ENCODE measurements at regions not wholly inside any gene's neighbourhood (a gene's known extent, or its start where the extent isn't known, plus 50 kb on each side); places are given as distances from the start of the nearest gene placed in this dataset.
A peak's percentile ranks its signal among the peaks of the same experiment; 100 is the strongest.

DNA sequence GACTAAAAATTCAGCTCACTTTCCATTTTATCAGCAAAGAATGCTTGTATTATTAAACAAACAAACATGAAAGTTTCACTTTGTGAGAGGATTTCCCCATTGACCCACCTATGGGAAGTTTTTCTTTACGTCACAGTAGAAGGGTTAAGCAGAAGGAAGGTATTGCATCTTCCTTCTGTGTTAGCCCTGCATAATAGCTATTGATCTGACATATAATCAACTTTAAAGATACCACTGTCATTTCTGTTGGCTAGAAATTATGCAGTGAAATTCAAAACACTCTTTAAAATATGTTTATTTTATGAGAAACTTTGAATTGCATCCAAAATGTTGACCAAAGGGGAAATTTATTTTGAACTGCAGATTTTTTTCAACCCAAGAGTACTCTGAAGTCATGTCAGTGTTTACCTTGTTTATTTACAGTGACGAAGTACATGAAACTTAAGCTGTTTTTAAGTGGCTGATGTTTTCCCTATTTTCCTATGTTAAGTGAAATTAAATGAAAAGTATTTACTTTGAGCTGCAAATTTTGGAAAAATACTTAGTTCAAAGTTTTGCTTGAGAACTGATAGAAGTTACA, 566.4 kb downstream of the ZEB2 start:
- DNase-seq: no peak
- intact Hi-C loops (cut with micrococcal nuclease): no loop called here
- ATAC-seq: no peak

DNA sequence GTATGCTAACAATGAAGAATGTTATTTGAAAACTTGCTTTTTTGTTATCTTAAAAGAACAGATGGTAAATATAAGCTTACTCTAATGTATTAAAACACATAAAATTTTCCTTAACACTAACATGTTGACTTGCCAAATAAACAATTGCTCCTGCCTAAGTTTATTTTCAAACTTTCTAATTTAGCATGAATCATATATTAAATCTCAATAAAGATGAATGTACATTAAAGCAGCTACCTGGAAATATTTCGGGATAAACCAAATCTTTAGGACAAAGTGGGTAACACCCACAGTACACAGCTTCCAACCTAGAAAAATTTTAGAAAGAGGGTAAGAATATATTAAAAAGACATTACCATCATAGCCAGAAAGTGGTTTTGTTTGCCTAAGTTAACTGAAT, 567.4 kb downstream of the ZEB2 start:
- ATAC-seq: no peak
- intact Hi-C loops (cut with micrococcal nuclease): no loop called here
- no peak for DNase-seq

DNA sequence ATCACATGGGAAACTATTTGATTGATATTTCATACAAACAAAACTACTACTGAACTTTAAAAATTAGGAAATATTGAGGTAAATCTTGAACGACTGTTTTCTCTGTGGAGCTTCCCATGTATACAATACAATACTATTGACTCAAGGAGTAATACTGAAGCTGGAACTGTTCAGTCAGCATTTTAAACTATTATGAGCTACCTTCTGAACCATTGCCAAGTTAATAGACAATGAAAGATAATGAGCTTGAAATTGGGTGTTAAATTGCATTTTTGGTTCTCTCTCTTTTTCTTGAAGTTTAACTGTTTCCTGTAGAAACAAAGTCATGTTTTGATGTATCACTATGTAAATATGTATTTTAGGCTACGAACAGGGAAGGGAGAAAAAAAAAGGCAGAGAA, 569.2 kb downstream of the ZEB2 start:
- no peak for ATAC-seq
- intact Hi-C loops (cut with micrococcal nuclease): no loop called here
- DNase-seq: no peak

DNA sequence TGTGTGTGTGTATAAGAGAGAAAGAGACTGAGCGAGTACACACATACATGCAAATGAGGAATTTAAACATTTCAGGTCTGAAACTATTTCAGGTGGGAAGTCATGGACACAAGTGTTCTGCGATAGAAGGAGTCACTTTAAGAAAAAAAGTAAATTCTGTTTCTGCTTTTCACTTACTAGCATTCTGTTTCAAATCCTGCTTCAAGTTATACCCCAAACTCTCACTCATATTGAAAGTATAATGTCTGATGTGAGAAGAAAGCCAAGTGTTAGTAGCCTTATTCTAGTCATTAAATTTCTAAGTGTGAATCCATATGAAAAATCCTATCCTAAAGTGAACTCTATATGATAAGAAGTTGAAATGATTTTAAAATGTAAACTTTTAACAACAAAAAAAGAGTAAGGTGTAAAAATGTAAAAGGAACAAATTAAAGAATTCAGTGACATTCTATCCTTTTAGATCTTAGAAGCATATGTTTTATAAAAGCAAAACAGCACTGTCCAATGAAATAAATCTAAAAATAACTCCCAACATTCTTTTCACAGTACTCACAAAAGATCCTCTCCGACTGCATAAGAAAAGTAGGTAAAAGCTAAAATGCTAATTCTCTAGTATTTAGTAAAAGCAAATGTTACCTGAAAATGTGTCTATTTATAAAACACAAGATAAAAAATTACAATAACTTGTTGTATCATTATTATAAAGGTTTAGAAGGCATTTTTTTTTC, 570.6 kb downstream of the ZEB2 start:
- no peak for ATAC-seq
- no peak for DNase-seq
- intact Hi-C loops (cut with micrococcal nuclease): no loop called here

DNA sequence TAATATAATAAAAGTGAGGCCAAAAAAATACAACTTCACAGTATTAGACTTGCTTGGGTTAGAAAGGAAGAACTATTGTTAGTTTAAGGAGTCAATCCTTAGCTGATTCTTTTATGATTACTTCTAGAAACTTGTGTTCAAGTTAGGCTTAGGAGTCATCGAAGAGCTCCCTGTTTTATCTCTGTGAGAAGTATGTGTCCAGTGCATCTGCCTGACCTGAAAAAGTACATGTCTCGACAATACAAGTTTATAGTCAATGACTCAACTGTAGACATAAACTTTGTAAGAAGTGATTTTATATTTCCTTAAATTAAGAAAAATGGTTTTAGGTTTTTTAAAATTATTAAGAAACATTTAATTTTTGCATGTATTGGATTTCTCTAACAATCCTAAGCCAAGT, 571.2 kb downstream of the ZEB2 start:
- DNase-seq: no peak
- intact Hi-C loops (cut with micrococcal nuclease): no loop called here
- no peak for ATAC-seq

DNA sequence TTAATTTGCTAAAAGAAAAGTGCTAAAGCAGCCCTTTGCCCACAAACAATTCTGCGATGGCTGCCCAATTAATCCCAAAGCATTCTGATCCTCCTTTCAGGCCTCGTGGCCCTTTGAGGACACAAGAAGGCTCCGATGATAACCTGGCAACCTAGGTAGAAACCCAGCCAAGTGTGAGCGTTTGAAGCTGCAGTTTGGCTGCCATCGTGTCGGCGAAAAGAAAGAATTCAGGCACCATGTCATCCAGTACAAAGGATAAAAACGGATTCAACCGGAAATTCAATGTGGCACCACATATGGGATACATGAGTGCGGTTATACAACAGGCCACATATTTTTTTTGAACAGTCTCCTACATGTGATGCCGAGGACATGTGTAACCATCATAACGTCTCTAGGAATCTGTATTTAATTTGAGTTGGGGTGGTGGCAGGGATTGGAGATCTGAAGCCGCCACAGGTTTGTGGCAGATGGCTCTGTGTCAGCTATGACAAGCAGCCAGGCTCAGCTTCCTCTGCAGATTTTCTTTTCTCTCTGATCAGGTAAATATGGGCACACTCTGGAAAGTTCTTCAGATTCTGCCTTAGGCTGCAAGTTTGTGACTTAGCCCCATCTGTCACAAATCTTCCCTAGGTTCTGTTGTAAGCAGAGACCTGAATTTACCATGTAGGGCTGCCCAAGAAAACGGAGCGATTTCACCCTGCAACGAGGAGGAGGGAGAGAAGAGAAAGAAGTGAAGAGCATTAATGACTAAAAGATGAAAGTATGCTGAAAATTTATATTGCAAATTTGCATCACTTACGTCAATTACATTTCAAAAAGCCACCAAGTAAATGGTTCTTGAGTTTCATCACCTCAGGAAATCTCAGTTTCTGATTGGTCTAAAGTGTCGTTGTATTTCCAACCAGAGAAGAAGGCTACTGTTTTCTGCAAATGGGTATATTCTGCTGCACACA, 573.2 kb downstream of the ZEB2 start:
- no peak for DNase-seq
- ATAC-seq: no peak
- intact Hi-C loops (cut with micrococcal nuclease): no loop called here

DNA sequence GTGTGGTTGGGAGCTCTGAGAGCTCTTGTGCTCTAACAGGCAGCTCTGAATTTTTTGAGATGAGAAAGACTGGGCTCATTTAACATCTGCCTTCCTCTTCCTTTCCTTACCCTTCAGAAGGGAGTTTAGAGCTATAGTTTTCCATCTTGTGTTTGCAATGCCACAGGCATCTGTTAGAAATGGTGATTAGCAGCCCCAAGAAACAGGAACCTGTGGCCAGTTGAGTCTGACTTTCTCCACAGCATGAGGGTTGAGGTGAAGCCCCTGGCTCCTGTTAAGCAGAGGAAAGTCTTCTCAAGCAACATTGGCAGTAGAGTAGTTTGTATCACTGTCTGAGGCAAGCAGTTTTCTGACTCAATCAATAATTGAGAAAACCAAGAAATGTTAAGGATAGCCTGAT, 577.4 kb downstream of the ZEB2 start:
- DNase-seq: no peak
- ATAC-seq: no peak
- intact Hi-C loops (cut with micrococcal nuclease): no loop called here

DNA sequence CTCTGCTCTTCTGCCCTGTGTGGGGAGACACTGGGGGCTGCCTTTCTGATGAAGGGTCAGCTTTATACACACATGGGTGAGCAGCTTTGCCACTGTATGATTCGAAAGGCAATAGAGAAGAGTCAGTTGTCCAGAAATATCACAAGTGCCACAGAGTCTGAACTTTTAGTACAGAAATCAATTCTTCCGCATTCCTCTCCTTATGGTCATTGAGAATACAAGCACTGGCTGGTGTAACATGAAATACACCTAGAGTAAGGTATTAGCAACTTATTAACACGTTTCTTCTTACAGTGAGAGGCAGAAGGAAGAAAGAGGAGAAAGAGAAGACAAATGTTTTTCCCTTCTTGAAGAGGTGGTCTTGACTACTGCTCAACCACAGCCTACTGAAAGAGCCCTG, 579.2 kb downstream of the ZEB2 start:
- DNase-seq: no peak
- intact Hi-C loops (cut with micrococcal nuclease): no loop called here
- ATAC-seq: no peak

DNA sequence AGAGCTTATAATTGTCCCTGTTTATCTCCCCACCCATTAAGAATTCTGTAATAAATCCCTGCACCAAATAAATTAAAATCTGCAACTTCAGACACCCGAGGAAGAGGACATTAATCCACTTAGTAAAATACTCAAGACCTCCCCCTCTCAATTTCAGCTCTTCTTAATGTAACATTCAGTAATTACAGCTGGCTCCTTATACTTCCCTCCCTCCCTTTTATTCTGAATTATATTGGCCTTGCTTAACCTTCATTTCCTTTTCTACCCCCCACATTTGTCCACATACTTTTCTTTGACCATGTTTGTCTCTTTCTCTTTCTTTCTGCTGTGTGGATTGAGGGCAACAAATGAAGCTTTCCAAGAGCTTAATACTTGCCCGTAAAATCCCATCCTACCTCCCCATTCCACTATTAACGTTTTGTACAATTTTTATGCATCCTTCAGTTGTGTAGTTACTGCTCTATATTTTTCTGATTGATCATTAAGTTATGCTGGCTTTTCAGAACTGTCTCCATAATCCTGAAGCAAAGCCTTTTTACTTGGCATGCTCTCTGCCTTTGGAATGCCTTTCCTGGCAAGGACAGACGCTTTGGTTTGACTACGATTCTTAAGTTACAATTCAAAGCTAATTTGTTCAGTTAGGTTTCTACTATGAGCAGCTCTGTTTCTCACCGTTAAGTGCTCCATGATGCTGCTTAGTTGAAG, 580.1 kb downstream of the ZEB2 start:
- intact Hi-C loops (cut with micrococcal nuclease): no loop called here
- DNase-seq (no peak), ATAC-seq (no peak)

DNA sequence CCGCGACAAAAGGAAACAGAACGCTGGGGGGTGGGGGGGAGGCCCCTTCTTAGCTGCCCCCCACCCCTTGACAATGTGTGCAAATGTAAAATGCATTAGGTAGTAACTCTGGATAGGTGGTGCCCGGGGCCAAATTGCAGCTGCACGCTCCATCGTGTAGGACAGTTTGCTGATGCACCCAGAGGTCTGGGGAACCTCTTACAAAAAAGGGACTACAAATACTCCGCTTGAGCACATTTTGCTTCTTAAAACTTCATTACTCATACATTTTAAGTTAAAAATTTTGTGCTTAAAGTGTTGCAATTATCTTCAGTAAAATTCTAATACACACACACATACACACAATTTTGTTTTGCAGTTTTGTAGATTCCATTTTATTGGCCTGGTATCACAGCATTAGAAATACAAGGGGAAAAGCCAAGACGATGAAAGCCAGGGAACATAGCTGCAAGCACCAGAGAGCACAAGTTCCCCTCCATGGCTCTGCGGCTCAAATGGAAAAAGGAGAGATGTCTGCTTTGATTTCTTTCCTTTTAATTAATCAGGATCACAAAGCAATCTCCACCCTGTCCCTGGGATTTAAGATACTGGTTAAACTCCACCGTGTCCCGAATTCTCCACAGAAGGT, 582.1 kb downstream of the ZEB2 start:
- intact Hi-C loops (cut with micrococcal nuclease): no loop called here
- DNase-seq (no peak), ATAC-seq (peak; percentile 41)

DNA sequence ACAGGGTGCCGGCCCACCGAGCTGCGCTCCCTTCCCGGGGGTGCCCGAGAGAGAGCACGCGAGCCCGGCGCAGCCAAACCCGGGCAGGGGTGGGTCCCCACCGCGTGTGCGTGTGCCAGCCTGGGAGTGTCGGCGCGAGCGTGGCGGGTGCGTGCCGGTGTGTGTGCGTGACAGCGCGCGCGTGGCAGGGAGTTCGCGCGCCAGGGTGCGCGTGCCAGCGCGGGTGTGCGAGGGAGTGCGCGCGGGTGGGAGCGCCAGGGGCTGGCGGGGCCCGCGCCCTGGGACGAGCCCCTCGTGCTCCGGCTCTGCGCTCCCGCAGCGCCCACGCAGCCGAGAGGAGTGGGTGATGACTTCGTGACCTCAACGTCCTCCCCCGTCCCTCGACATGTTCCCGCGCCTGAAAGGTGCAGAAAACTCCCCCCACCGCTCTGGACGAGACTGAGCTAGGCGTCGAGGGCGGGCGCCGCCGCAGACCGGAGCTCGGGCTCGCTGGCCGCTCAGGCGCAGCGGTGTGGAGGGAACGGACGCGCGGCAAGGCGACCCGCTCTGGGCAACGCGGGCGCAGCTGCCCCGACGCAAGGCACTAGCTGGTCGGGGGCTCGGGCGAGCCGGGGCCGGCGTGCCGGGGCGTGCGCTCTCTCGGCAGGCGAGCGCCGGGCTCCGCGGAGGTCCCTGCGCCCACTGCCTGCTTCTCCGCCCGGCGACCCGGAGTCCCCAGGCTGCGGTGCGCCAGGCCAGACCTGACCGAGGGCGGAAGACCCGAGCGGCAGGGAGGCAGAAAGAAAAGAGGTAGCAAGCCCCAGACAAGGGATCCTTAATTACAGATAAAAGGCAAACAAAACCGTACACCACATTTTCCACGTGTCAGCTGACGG, 582.8 kb downstream of the ZEB2 start:
- ATAC-seq: peak; percentile 87
- intact Hi-C loops (cut with micrococcal nuclease): no loop called here
- DNase-seq: peak; percentile 49

DNA sequence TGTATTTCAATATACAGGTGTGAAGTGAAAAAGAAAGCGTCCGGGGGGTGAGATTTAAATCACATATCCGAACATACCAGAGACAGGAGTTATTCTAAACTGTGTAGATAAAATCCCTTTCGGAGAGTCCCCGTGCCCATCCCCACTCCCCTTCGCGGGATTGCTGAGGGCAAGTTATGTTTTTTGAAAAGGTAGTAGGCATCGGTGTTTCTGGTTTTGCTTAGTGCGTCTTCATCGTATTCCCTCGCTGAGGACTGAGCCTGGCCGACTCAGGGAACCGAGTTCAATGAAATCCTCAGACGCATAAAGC, 583.4 kb downstream of the ZEB2 start:
- ATAC-seq (no peak), DNase-seq (no peak)
- intact Hi-C loops (cut with micrococcal nuclease): no loop called here

DNA sequence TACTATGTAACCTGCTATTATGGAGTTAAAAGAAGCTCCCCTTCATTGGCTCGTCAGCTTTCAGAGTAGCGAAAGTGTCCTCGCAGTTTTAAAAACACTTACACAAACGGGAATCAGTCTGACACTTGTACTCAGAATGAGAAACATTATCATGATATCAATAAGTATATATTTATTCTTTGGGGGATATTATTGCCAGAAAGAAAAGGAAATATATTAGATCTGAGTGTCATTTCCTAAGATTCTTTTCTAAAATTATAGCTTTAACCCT, 584.5 kb downstream of the ZEB2 start:
- intact Hi-C loops (cut with micrococcal nuclease): no loop called here
- ATAC-seq (no peak), DNase-seq (no peak)

DNA sequence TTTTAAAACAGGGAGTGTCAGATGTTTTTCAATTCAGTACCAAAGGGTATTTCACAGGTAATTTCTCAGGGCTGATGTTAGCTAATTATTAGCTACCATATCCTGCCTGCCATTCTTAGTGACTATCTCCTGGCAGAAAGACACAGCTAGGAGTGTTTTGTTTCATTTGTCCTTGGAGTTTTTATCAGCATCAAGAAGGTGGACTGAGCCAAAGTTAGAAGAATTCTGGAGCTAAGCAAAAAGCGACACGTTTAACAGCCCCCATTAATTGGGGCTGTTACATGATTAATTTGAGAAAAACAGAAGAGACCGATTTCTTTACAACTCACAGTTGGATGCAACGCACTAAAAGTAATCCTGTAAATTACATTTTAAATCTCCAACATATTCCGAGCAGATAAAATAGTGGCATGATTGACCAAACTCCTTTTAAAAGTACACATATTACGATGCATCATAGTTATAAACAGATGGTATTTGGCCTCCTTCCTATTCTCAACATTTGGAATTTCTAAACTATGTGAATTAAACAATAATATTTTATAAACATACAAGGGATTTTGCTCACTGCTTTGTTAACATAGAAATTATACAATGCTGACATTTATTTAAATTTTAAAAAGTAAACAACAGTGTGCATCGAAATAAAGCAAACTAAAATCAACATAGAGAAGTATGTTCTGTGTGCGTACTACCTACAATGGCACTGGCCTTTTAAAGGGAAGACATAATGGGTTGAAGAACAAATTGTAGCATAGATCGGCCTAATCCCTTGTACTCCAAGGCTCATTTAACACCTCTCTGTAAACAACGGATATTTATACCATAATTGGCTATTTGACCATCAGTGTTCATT, 585.1 kb downstream of the ZEB2 start:
- no peak for DNase-seq
- ATAC-seq: no peak
- intact Hi-C loops (cut with micrococcal nuclease): no loop called here

DNA sequence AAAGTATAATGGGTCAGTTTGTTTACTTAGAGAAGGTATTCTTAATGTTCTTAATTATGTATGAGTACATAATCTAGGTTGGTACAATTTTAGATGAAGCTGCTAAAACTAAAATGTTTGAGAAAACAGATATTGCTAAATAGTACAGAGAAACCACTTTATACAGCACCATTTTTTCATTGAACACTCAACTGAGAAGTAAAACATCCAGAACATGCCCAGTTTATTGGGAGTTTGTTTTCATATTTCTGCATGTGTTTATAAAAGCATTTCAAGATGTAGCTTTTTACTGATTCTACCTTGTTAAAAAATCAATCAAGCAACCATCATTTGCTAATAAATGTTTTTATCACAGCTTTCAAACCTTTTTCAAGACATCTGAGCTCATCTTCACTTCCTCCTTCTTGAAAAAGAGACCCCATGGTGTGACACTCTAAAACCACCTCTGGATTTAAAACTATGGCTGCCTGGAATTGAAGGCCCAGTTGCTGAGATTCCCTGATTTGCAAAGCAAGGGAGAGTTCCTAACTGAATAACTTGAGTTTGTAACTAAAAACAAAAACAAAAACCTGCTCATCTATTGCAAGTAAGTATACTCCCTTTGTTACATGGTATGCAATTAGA, 585.9 kb downstream of the ZEB2 start:
- DNase-seq (no peak), ATAC-seq (no peak)
- intact Hi-C loops (cut with micrococcal nuclease): no loop called here

DNA sequence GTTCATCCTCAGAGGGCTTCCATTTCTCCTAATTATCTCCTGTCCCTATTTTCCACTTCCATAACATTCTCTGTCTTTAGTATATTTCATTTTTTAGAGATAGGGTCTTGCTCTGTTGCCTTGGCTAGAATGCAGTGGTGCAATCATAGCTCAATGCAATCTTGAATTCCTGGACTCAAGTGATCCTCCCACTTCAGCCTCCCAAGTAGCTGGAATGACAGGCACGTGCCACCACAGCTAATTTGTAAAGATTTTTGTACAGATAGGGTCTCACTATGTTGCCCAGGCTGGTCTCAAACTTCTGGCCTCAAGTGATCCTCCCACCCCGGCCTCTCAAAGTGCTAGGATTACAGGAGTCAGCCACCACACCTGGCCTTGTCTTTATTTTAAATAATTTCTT, 589.0 kb downstream of the ZEB2 start:
- no peak for ATAC-seq
- intact Hi-C loops (cut with micrococcal nuclease): no loop called here
- DNase-seq: no peak

DNA sequence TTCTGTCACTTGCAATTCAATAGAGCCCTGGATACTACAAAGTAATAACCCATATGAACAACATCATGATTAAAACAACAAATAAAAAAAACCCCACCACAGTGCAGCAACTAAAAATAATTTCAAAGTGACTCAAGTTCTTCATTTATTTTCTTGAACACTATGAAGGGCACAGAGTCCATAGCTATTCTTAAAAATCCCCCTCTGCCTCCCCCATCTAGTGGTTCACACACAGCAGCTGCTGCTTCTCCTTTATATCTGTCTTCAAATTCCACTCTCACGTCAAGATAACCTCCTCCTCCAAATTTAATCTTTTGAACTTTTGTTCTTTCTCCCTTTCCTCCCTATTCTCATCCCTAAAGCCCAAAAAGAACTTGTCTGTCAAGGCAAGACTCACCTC, 591.3 kb downstream of the ZEB2 start:
- ATAC-seq (peak; percentile 55), DNase-seq (no peak)

DNA sequence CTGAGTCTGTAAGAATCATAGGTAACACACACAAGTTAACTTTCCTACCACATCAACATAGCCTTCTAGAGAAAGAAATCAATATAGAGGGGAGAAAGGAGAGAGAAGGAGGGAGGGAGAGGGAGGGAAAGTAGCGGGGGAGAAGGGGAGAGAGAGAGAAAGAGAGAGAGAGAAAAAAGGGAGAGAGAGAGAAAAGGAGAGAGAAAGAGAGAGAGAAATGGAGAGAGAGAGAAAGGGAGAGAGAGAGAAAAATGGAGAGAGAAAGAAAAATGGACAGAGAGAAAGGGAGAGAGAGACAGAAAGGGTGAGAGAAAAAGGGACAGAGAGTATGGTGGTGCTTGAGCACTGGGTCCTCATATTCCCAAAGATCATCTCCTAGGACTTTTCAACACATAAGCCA, 591.7 kb downstream of the ZEB2 start:
- DNase-seq: no peak
- no peak for ATAC-seq
- intact Hi-C loops (cut with micrococcal nuclease): no loop called here

More for the DNA sequence above, 591.3 kb downstream of the ZEB2 start:
- intact Hi-C loops (cut with micrococcal nuclease): no loop called here
